Mesothelial cell of epicardium (in vitro differentiated cells): ENCODE measurements at regions not wholly inside any gene's neighbourhood (a gene's known extent, or its start where the extent isn't known, plus 50 kb on each side); places are given as distances from the start of the nearest gene placed in this dataset.

ENCODE experiments used
- DNase-seq, 2 experiments: peaks; one replicate each; pipeline ENCODE4 v3.0.0; 2021; ENCODE audit warnings: low spot score in 2 of 2; ENCODE audit not compliant: unreplicated experiment in 2 of 2
- H3K27ac Mint-ChIP-seq: 2 replicates; pipeline ENCODE4 v1.8.0; 2021; ENCODE audit warnings: mixed read lengths
- H3K27me3 Mint-ChIP-seq: 2 replicates; pipeline ENCODE4 v1.8.0; 2021; ENCODE audit warnings: low read depth, mixed read lengths
- H3K36me3 Mint-ChIP-seq: 2 replicates; pipeline ENCODE4 v1.8.0; 2021; ENCODE audit warnings: mixed read lengths
- H3K4me1 Mint-ChIP-seq: 2 replicates; pipeline ENCODE4 v1.8.0; 2021; ENCODE audit warnings: mixed read lengths
- H3K4me3 Mint-ChIP-seq: 2 replicates; pipeline ENCODE4 v1.8.0; 2021; ENCODE audit warnings: mild to moderate bottlenecking, moderate library complexity, mixed read lengths
- H3K9me3 Mint-ChIP-seq: 2 replicates; pipeline ENCODE4 v1.8.0; 2021; ENCODE audit warnings: mixed read lengths
- CTCF ChIP-seq: fragments of 200-600 bp; sonication (generic); IDR thresholded peaks from one replicate; pipeline ENCODE4 v1.5.0; 2021; ENCODE audit warnings: antibody characterized with exemption; ENCODE audit not compliant: unreplicated experiment

- TF ChIP-seq CTCF = no peak
- no peak overlapping the region for H3K4me3 Mint-ChIP-seq
- peaks cover 48% of the 10 kb centered on the region for H3K27me3 Mint-ChIP-seq
- no peaks in the 10 kb centered on the region for H3K4me1 Mint-ChIP-seq
- H3K9me3 Mint-ChIP-seq = no peaks in the 10 kb centered on the region
- no peaks in the 10 kb centered on the region for H3K36me3 Mint-ChIP-seq
- no peak overlapping the region for H3K27ac Mint-ChIP-seq
- DNase-seq = no peak
These were observed 568.2 kb downstream of the AJAP1 start for GRCh38 chr1:5222626-5223025.

- H3K27ac Mint-ChIP-seq = no peak overlapping the region
- H3K9me3 Mint-ChIP-seq = no peaks in the 10 kb centered on the region
- no peaks in the 10 kb centered on the region for H3K4me1 Mint-ChIP-seq
- no peak overlapping the region for H3K4me3 Mint-ChIP-seq
- DNase-seq = no peak
- no peaks in the 10 kb centered on the region for H3K36me3 Mint-ChIP-seq
- peaks cover 42% of the 10 kb centered on the region for H3K27me3 Mint-ChIP-seq
- TF ChIP-seq CTCF = no peak
These were observed 567.0 kb downstream of the AJAP1 start for GRCh38 chr1:5221451-5221850.

- Mint-ChIP-seq H3K27me3 (peaks cover 35% of the 10 kb centered on the region), H3K4me3 (no peak overlapping the region), H3K27ac (no peak overlapping the region), H3K9me3 (no peaks in the 10 kb centered on the region), H3K4me1 (no peaks in the 10 kb centered on the region), H3K36me3 (no peaks in the 10 kb centered on the region)
- DNase-seq = no peak
- no peak for TF ChIP-seq CTCF
These were observed 566.4 kb downstream of the AJAP1 start for GRCh38 chr1:5220821-5221220.

- peaks cover 31% of the 10 kb centered on the region for H3K27me3 Mint-ChIP-seq
- no peaks in the 10 kb centered on the region for H3K4me1 Mint-ChIP-seq
- H3K4me3 Mint-ChIP-seq = no peak overlapping the region
- no peak for TF ChIP-seq CTCF
- no peak for DNase-seq
- no peaks in the 10 kb centered on the region for H3K9me3 Mint-ChIP-seq
- H3K27ac Mint-ChIP-seq = no peak overlapping the region
- no peaks in the 10 kb centered on the region for H3K36me3 Mint-ChIP-seq
These were observed 566.0 kb downstream of the AJAP1 start for GRCh38 chr1:5220421-5220820.

GRCh38 chr1:5200006-5200405 is 545.6 kb downstream of the AJAP1 start:
- Mint-ChIP-seq H3K27ac (no peak overlapping the region), H3K36me3 (no peaks in the 10 kb centered on the region), H3K4me3 (no peak overlapping the region), H3K4me1 (no peaks in the 10 kb centered on the region), H3K9me3 (peaks cover 4% of the 10 kb centered on the region), H3K27me3 (peaks cover 4% of the 10 kb centered on the region)
- no peak for TF ChIP-seq CTCF
- DNase-seq = no peak

- no peak for TF ChIP-seq CTCF
- Mint-ChIP-seq H3K9me3 (no peaks in the 10 kb centered on the region), H3K27ac (no peak overlapping the region), H3K27me3 (peaks cover 4% of the 10 kb centered on the region), H3K4me1 (no peaks in the 10 kb centered on the region), H3K36me3 (no peaks in the 10 kb centered on the region), H3K4me3 (no peak overlapping the region)
- DNase-seq = no peak
These were observed 543.9 kb downstream of the AJAP1 start for GRCh38 chr1:5198328-5198727.
